GM12873 (cell line): ENCODE measurements at regions not wholly inside any gene's neighbourhood (a gene's known extent, or its start where the extent isn't known, plus 50 kb on each side); places are given as distances from the start of the nearest gene placed in this dataset.

ENCODE experiments used
- CTCF ChIP-seq: IDR thresholded peaks from 2 replicates; pipeline ENCODE4 v1.5.1; 2012; ENCODE audit warnings: low read depth, mild to moderate bottlenecking, moderate library complexity, low read length, control low read depth; ENCODE audit not compliant: insufficient read depth; ENCODE audit errors: missing control alignments

- TF ChIP-seq CTCF = peak; percentile 10
These were observed 60.4 kb upstream of the GPR31 start for GRCh38 chr6:167217951-167218759.

- no peak for TF ChIP-seq CTCF
These were observed 62.3 kb upstream of the GPR31 start for GRCh38 chr6:167219967-167220512.

- no peak for TF ChIP-seq CTCF
These were observed 63.8 kb upstream of the GPR31 start for GRCh38 chr6:167221400-167222201.

GRCh38 chr6:167226383-167226685 is 64.8 kb upstream of the UNC93A start:
- TF ChIP-seq CTCF = no peak

- no peak for TF ChIP-seq CTCF
These were observed 64.3 kb upstream of the UNC93A start for GRCh38 chr6:167226791-167227190.

GRCh38 chr6:167227984-167228383 is 63.1 kb upstream of the UNC93A start:
- TF ChIP-seq CTCF = no peak

- TF ChIP-seq CTCF = no peak
These were observed 61.5 kb upstream of the UNC93A start for GRCh38 chr6:167229586-167229985.
